ENCODE measurements at regions not wholly inside any gene's neighbourhood (a gene's known extent, or its start where the extent isn't known, plus 50 kb on each side); places are given as distances from the start of the nearest gene placed in this dataset.

GRCh38 chr12:46043972-46044520 lies 53.7 kb upstream of the SCAF11 start:
- H3K27me3 ChIP-seq, result no peaks in the 10 kb centered on the region
- H3K27ac ChIP-seq, result no peak overlapping the region
- no peak for DNase-seq
- no peak overlapping the region for H3K4me3 ChIP-seq
- no peaks in the 10 kb centered on the region for H3K36me3 ChIP-seq
- no peaks in the 10 kb centered on the region for H3K4me1 ChIP-seq
- TF ChIP-seq CTCF (IDR thresholded peaks at IDR 0.05) (no peak), POLR2A (IDR thresholded peaks at IDR 0.05) (no peak)
- H3K9me3 ChIP-seq, result no peaks in the 10 kb centered on the region
- intact Hi-C loops (cut with DNase I; ENCODE audit: low total_unique reads), result no loop called here
